NCI-H460 (cell line): ENCODE measurements at regions not wholly inside any gene's neighbourhood (a gene's known extent, or its start where the extent isn't known, plus 50 kb on each side); places are given as distances from the start of the nearest gene placed in this dataset.

ENCODE experiments used
- DNase-seq: peaks from one replicate; pipeline ENCODE4 v3.0.0-alpha.2; 2016; ENCODE audit warnings: low read depth; ENCODE audit errors: extremely low read depth

DNA sequence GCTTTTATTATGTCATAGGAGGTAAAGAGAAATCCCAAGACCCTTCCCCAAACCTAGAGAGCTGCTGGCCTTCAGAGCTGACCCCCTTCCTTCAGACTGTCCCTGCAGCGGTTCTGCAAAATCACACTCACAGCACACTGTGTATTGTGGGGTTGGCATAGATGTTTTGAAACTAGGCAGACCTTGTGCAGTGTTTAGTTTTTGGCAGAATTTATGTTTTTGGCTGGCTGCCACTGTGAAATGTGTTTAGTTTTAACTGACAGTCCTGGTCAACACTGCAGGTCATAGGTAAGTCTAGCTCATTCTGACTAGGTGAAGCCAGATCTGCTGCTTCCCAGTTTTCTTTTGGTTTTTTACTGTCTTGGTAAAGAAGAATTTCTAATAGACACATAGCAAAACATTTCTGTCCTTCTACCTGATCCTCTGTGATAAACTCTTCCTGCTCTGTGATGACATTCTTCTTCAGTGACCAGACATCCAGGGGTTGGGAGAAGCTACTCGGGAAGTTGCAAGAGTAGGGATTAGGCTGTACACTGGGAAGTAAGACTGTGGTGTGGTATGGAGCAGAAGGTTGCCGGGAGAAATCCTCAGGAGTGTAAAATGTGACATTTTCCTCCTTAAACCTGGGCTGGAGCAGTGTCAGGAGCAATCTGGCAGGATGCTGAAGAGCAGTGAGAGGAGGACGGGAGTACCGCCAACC is 209.6 kb upstream of the MCTP2 start:
- no peak for DNase-seq

DNA sequence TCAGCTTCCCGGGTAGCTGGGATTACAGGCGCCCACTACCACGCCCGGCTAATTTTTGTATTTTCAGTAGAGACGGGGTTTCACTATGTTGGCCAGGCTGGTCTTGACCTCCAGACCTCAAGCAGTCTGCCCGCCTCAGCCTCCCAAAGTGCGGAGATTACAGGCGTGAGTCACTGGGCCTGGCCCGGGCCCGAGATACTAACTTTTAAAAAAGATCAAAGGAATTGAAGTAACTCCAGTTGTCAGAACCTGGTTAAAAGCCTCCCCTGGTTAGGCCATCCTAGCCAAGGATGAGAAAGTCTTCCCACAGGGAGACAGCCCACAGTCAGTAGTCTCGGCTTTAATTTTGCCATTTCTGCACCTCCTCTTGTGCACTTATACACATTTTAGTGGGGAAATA is 212.3 kb upstream of the MCTP2 start:
- DNase-seq: no peak

DNA sequence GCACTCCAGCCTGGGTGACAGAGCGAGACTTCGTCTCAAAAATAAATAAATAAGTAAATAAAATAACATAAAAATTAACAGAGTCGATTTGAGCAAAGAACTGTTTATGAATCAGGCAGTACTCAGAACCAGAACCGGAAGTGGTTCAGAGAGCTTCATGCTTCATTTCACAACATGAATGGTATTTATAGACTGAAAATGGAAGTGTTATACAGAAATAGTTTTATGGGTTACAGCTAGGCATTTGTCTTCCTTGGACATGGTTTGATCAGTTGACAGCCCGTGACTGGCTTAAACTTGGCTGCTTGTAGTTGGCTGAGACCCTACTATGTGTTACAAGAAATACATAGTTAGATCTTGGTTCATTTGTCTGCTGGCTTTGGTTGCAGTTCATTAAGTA is 216.0 kb upstream of the MCTP2 start:
- no peak for DNase-seq

DNA sequence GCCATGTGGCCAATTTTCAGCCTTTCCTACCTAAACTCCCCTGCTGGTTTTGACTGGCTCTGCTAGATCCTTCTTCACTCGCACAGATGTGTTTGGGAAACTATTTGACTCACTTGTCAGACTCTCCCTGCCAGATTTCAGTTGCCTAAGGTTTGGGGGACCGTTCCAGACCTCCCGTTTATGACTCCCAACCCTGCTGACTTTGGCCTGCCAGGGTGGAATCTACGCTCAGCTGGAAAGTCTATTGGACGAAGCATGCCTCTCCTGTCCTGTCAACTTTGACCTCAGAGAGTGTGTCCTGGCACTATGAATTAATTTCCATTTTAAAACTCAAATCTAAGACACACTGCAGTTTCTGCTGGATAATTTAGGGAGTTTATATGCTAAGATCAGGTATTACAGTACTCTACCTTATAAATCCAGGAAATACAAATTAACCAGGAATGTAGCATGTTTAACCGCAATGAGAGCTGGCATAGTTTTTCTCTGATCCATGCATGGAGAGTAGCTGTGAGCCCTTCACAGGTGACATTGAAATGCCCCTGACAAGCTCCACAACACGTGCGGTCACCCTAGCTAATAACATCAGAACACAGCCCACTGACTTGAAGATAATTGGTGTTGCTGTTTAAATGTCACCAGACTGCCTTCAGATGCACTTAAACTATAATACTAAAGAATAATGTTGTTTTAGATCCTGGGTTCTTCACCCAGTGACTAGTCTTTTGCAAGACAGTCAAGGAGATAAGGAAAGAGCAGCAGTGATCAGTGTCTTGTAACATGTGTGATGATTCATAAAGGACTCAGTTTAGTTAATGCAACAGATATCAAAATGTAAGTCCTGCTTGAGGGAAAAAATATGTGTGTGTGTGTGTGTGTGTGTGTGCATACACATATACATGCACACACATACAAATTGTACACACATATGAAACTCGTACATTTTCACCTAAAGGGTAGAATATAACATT is 223.0 kb upstream of the MCTP2 start:
- DNase-seq: no peak

DNA sequence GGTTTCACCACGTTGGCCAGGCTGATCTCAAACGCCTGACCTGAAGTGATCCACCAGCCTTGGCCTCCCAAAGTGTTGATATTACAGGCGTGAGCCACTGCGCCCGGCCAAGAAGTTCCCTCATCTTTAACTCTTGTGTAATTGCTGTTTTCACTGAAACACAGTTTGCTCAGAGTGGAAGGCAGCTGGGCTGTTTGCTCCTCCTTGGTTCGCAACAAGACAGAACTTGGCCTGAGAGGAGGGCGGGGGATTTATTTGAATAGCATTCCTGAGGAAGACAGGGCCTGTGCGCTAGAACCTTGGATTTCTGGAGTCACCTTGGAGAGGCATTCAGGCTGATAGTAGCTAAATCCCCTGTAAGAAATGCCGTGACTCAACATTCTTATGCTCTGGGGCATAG is 226.7 kb upstream of the MCTP2 start:
- DNase-seq: no peak

DNA sequence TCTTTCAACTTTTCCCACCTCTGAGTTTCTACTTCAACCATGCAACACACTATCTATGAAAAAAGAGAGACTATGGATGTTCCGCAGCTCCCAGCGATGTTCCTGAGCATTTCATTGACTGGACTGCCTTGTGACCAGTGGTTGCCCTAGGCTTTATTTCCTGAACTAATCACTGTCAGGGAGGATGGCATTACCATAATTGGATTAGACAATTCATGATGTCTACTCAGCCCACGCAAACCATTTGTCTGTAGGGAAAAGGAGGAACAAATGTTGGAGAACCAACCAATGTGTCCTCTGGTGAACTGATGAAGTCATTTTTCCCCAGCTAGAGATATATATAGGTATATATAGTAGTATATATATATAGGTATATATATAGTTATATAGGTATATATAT is 229.3 kb upstream of the MCTP2 start:
- DNase-seq: no peak

DNA sequence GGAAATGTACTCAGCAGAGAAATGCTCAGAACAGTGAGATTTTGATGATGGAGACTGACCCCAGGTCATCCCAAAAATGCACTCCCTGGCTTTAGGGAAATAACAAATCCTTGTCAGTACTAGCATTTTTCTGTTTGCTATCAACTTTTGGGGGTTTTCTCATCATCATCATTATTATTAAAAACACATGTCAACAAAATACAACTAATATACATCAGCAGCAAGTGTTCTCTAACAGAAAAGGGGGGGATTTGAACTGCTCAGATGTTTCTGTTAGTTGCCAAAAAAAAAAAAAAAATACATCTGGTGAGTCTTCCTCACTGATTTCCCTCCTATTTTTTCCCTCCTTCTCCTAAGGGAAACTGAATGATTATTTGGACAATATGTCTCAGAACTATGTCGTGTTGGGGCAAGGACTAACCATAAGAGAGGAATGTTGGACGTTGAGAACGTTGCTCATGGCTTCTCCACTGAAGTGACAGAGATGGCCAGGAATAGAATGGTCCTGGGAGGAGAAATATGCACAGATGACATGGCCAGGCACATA is 230.0 kb upstream of the MCTP2 start:
- DNase-seq: no peak

DNA sequence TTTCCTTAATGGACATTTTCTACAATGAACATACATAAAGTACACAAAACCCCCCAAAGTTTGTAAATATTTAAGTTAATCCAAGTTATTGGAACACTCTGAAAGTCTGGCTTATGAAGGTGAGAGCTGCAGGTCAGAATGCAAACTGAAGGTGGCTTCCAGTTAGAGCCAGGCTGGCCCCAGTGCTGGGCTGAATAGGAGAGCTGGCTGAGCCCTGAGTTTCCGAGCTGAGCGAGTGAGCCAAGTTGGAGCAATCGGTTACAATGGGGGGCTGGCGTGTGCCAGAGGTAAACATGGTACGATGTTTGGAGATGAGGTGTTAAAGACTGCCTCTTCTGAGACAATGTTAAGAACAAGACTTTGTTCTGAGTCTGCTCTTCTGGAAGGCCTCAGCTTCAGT is 230.8 kb upstream of the MCTP2 start:
- DNase-seq: no peak

DNA sequence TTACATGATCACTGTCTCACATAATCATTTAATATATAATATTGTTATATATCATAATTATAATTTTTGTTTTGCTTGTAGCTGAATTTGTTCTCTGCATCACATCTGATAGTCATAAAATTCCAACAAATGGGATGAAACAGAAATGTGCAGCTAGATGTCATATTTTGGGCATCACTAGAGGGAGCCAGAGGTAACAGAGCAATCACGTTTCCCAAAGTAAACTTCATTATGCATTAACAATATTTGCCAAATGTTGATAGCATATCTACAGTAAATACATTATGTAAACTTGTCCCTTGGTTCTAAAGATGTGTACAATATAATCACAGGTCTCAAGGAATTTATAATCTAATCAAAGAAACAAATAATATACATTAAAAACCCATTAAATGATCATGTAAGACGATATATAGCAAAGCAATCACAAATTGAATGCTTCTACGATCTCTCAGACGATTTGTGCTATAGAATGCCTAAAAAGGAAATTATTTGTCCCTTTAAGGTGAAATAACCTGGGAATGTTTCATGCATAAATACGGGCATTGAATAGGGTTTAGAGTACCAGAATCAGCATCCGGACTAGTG is 234.2 kb upstream of the MCTP2 start:
- DNase-seq: peak; percentile 1

DNA sequence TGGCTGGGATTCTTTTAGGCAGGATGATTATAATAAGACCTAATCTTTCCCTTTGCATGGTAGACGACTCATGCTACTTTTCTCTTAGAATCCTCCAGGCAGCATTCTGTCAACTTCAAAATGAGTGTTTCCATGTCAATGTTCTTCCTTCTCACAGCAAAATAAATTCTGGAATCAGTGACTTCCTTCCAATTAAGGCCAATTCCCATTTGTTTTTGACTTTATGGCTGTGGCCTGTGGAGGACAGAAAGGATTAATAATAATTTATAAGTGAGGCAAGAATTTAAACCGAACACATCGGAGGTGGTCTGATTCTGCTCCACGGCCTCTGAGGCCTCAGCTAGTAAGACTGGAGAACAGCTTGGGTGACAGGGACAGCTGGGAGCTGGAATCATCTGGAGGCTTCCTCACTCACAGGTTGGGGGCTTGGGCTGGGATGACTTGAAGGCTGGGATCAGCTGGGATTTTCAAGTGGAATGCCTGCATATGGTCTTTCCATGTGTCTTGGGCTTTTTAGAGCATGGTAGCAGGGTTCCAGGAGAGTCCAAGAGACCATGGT is 241.8 kb upstream of the MCTP2 start:
- no peak for DNase-seq

DNA sequence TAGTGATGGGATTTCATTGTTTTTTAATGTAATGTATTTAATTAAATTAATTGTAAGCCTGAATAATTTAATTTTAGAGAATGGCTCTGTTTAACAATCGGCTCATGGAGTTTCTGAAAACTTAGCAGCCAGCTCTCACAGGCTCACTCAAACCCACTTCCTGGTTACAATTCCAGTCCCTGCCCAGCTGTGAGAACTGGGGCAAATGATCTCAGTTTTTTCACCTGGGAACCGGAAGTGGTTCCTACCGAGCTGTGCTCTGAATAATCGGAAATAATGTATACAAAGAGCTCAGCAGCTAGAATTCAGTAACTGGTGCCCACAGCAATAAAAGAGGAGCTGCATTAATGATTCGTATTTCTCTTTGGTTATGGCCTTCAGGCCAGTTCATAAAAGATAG is 244.3 kb upstream of the MCTP2 start:
- no peak for DNase-seq

DNA sequence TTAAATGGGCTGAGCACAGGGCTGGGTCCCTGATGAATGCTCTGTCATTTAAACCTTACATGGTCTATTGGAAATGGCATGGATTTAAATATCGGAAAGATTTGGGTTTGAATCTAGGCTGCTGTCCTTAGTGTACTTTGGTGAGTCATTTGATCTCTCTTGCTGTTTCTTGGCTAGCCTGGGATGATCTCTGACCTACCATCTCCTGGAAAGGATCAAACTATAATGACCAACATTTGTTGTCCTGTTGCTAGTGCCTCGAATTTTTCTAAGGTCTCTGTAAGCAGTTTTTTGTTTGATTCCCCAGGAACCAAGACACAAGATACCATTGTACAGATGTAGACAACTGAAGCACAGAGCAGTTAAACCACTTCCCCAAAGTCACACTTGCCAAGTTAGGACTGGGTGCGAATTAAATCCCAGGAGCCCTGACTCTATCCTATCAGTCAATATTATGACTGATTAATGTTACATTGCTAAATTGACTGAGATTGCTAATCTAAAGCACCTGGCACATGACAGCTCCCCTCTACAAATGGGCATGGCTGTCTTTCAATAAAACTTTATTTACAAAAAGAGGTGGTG is 244.9 kb upstream of the MCTP2 start:
- DNase-seq: no peak

DNA sequence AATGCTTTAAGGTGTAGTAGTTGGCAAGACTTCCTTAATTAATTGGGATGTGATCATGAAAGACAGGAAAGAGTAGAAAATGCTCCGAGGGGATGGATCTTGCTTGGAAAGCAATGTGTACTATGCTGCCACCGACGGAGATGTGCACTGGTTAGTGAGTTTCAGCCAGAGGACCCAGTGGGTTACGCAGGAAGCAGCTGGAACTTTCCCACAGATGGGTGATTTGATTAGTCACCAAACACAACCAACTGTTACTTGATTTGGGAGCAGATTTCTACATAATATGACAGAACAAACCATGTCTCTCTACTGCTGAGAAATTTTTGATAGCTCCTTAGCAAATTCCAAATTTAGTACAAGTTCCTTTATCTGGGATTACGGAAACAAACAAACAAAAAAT is 245.4 kb upstream of the MCTP2 start:
- no peak for DNase-seq

DNA sequence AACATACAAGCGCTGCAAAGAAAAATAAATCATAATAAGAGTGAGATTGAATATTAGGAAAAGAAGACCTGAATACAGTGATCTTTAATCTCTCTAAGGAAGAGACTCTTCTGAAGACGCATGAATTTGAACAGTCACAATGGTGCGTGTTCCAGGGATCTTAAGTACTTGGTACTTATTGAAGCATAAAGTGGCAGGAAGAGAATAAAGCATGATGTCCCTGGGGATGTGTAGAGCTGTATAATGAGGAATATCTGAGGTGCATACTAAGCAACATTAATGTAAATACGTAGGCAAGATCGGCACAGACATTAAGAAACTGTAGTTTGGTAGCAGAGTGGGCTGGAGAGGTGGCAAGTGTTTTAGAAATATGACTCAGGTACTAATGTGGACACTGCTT is 246.2 kb upstream of the MCTP2 start:
- DNase-seq: no peak

DNA sequence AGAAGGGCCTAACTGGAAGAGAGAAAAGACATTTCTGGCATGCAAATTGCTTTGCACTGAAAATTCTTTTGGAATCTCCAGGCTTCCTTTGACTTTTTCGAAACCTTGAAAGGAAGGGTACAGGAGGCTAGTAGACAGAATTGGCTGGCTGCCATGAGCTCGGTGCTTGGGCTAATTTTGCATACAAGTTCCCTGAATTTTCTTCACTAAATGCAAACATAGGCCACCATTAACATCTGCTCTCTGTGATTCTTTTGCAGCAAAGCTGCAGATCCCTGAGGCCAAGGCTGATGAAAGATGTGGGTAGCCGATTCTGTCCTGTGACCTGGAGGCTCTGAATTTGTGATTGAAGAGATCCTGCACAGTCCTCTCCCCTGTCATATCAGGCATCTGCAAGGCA is 247.8 kb upstream of the MCTP2 start:
- DNase-seq: no peak

DNA sequence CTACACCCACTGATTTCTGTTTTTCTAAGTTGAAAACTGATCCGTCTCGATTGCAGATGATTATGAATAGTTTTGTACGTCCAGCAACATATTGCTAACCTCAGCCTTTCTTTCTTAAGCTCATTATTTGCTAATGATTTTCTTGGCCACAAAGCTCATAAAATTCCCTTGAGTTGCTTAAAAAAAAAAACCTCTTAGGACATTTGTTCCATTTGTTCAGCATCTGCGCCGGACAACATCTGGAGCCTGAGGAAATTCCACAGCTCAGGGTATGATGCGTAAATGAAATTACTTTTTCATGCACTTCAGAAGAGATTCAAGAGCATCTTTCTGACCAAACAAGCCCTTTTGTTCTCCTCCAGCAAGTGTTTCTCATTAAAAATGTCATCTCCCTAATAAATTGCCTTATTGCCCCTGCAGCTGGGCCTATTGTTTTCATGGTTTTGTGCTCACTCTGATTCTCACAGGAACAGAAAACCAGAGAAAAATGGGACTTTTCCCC is 249.1 kb upstream of the MCTP2 start:
- no peak for DNase-seq

DNA sequence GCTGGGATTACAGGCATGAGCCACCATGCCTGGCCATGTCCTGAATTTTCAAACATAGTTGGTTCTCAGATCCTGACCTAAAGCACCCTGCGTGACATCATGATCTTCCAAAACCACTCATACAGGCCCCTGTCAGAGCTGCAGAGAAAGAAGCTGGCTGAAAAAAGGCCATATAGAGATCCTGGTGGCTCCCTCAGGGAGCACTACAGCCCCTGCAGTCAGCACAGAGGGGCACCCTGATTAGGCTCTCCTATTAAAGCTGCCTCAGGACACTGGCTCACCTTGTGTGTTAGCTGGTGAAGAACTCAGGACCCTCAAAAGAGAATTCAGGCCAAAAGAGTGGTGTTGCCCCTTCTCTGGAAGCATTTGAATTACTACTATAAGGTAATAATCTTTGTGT is 249.7 kb upstream of the MCTP2 start:
- no peak for DNase-seq

DNA sequence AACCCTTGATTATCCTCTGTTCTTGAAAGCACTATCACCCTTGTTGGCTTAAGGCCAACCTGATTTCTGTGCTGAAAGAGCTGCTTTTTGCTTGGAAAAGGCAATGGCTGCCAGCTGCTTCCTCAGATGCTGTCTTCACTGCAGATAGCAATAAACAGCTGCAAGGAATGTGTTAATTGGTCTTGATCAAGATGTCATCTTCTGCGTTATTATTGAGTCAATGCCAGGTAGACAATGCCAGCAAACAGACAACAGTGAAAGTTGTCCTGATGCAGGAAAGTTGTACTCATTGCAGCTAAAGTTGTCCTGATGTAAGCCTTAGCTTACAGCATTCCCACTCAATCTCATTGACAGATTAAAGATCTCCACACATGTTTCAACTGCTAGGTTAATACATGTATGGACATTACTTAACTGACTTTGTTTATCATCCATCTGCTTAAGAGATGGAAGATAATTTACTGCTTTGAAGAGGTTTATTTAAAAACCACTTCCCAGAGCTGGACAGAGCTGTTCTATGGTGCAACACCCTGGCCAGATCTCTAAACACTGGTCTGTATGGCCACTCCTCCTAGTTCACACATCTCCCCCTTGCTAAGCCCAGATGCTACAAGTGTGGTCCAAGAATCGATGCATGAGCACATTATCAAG is 251.0 kb upstream of the MCTP2 start:
- DNase-seq: no peak

DNA sequence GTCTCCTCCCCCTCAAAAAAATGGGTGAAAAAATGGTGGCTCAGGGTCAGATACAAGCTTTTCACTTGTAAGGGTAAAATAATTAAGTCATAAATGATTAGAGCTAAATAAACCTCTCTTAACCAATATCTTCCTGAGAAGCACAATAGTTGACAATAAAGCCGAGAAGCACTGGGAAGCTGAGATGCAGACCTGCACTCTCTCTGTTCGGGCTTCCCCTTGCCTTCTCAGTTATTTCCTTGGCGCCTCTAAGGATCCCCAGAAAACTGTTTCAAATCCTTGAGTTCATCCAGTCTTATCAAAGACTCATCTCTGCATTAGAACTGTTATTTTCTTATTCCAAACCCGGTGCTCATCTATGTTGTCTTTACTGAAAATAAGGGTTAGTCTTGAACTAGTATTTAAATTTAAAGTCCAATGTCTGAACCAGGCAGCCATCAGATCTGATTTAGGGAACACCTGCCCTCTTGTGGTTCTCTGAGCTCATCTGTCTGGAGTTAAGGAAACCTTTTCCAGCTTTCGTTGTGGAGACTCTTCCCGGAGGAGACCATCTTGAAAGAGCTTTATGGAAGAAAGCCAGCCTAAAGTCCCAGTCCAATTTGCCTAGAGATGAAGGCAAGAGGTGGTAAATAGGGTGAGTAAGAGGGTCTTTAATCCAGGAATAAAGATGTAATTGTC is 256.4 kb upstream of the MCTP2 start:
- peak; percentile 5 for DNase-seq

DNA sequence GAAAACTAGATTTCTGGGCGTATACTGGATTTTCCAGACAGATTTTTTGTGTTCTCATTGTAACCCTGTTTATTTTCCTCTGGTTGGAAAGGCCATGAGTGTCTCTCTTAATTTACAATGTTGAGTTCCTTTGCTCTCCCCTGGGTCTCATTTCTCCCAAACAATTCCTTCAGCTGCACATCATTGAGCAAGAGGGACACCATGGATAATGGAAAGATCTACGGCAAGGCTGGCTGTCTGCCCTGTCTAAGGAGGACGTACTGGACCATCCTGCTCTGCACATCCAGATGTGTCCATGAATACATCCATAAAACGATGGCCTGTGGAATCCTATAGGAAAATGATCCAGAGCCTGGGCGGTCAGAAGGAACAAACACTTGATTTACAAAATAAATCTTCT is 258.1 kb upstream of the MCTP2 start:
- no peak for DNase-seq
